Lower leg skin (tissue), 3 donors: ENCODE measurements at regions not wholly inside any gene's neighbourhood (a gene's known extent, or its start where the extent isn't known, plus 50 kb on each side); places are given as distances from the start of the nearest gene placed in this dataset.

Experiments
- CTCF ChIP-seq, 3 donors: fragments of 450-650 bp; IDR thresholded peaks; one replicate each; pipeline ENCODE4 v1.5.1; 2016; ENCODE audit warnings: antibody characterized with exemption in 3 of 3, mild to moderate bottlenecking in 3 of 3, moderate library complexity in 2 of 3
- POLR2A ChIP-seq, 2 donors: fragments of 450-650 bp; IDR thresholded peaks; one replicate each; pipeline ENCODE4 v1.6.1; 2016 to 2017; ENCODE audit warnings: antibody characterized with exemption in 2 of 2, mild to moderate bottlenecking in 1 of 2, moderate library complexity in 1 of 2

GRCh38 chr5:30687461-30687860 is 506.0 kb upstream of the CDH6 start:
- TF ChIP-seq CTCF (IDR thresholded peaks at IDR 0.05) (no peak), POLR2A (IDR thresholded peaks at IDR 0.05) (no peak)
